Right lobe of liver (tissue), 4 donors: ENCODE measurements at regions not wholly inside any gene's neighbourhood (a gene's known extent, or its start where the extent isn't known, plus 50 kb on each side); places are given as distances from the start of the nearest gene placed in this dataset.

ENCODE experiments used
- POLR2A ChIP-seq: fragments of 450-650 bp; IDR thresholded peaks from one replicate; pipeline ENCODE4 v1.6.1; 2017; ENCODE audit warnings: antibody characterized with exemption, mild to moderate bottlenecking
- TF ChIP-seq, protein P1 (sequence below), 4 donors: fragments of 200-600 bp in 3 of 4; fragments of 450-650 bp in 1 of 4; IDR thresholded peaks; one replicate each; pipeline versions ENCODE4 v1.5.1 to v1.8.0; 2016 to 2022; ENCODE audit warnings: antibody characterized with exemption in 4 of 4, mild to moderate bottlenecking in 2 of 4
- donor health status: DM: no; HTN: no; CAD: no.
- donor health status: DM: no; HTN: no; CAD: no.
- donor health status: DM: no; HTN: yes; CAD: no.

DNA sequence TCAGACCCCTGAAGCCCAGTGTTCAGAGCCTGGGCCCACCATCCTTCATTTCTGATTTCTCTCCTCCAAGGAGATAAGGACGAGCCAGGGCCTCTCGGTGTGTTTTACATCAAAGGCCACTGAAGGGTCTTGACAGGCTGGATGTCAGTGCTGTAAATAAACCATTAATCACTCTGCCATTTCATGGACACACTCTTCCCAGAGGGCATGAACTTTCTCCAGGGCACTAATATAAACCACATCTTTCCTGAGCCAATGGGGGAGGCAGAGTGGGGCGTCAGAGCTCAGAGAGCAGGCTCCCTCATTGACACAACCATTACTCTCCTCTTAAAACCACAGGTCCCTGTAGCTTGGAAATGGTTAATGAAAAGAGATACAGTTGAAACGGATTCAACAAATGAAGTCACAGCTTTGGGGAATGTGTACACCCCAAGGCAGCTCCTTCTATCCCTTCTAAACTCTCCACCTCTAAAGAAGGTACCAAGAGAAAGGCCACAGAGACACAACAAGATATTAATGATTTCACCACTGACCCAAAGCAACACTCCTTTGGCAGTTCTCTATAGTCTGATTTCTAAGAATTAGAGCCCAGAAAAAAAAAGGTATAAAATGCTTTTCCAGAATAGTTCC is 200.6 kb downstream of the CHIC2 start:
- TF ChIP-seq POLR2A = no peak
- TF ChIP-seq, protein P1, sequence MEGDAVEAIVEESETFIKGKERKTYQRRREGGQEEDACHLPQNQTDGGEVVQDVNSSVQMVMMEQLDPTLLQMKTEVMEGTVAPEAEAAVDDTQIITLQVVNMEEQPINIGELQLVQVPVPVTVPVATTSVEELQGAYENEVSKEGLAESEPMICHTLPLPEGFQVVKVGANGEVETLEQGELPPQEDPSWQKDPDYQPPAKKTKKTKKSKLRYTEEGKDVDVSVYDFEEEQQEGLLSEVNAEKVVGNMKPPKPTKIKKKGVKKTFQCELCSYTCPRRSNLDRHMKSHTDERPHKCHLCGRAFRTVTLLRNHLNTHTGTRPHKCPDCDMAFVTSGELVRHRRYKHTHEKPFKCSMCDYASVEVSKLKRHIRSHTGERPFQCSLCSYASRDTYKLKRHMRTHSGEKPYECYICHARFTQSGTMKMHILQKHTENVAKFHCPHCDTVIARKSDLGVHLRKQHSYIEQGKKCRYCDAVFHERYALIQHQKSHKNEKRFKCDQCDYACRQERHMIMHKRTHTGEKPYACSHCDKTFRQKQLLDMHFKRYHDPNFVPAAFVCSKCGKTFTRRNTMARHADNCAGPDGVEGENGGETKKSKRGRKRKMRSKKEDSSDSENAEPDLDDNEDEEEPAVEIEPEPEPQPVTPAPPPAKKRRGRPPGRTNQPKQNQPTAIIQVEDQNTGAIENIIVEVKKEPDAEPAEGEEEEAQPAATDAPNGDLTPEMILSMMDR (IDR thresholded peaks at IDR 0.05) = no peak
